ENCODE measurements at regions not wholly inside any gene's neighbourhood (a gene's known extent, or its start where the extent isn't known, plus 50 kb on each side); places are given as distances from the start of the nearest gene placed in this dataset.

- no peaks in the 10 kb centered on the region for H3K36me3 Mint-ChIP-seq
- H3K4me1 Mint-ChIP-seq = no peaks in the 10 kb centered on the region
- H3K9me3 Mint-ChIP-seq = no peaks in the 10 kb centered on the region
- no peak for DNase-seq
- peak overlapping the region in 1 of 6 donors; percentile 1 for H3K27ac Mint-ChIP-seq
- peaks cover 0 to 6% (median 2%) of the 10 kb centered on the region in 3 donors for H3K27me3 Mint-ChIP-seq (ENCODE audit: low read depth in 3 of 3)
- H3K4me3 Mint-ChIP-seq = no peak overlapping the region
These were observed 116.8 kb upstream of the SLC38A4 start for GRCh38 chr12:46942579-46942978.

GRCh38 chr12:46944088-46944487 lies 118.3 kb upstream of the SLC38A4 start:
- Mint-ChIP-seq H3K27ac (no peak overlapping the region), H3K4me1 (no peaks in the 10 kb centered on the region)
- no peak for DNase-seq

GRCh38 chr12:46944771-46945170 lies 119.0 kb upstream of the SLC38A4 start:
- no peaks in the 10 kb centered on the region for H3K9me3 Mint-ChIP-seq
- DNase-seq = no peak
- no peaks in the 10 kb centered on the region for H3K4me1 Mint-ChIP-seq
- H3K36me3 Mint-ChIP-seq = no peaks in the 10 kb centered on the region
- peaks cover 2 to 6% (median 2%) of the 10 kb centered on the region in 3 donors for H3K27me3 Mint-ChIP-seq (ENCODE audit: low read depth in 3 of 3)
- no peak overlapping the region for H3K27ac Mint-ChIP-seq
- no peak overlapping the region for H3K4me3 Mint-ChIP-seq

More at GRCh38 chr12:46944088-46944487, 118.3 kb upstream of the SLC38A4 start:
- peaks cover 2 to 6% (median 2%) of the 10 kb centered on the region in 3 donors for H3K27me3 Mint-ChIP-seq (ENCODE audit: low read depth in 3 of 3)
- H3K9me3 Mint-ChIP-seq = no peaks in the 10 kb centered on the region
- H3K36me3 Mint-ChIP-seq = no peaks in the 10 kb centered on the region
- H3K4me3 Mint-ChIP-seq = no peak overlapping the region

GRCh38 chr12:46945591-46945990 lies 119.8 kb upstream of the SLC38A4 start:
- no peak overlapping the region for H3K4me3 Mint-ChIP-seq
- no peak overlapping the region for H3K27ac Mint-ChIP-seq
- no peaks in the 10 kb centered on the region for H3K9me3 Mint-ChIP-seq
- H3K4me1 Mint-ChIP-seq = no peaks in the 10 kb centered on the region
- H3K36me3 Mint-ChIP-seq = no peaks in the 10 kb centered on the region
- no peak for DNase-seq
- peaks cover 2 to 6% (median 2%) of the 10 kb centered on the region in 3 donors for H3K27me3 Mint-ChIP-seq (ENCODE audit: low read depth in 3 of 3)

- Mint-ChIP-seq H3K27me3 (ENCODE audit: low read depth in 3 of 3) (peaks cover 2 to 6% (median 2%) of the 10 kb centered on the region in 3 donors), H3K9me3 (no peaks in the 10 kb centered on the region), H3K36me3 (no peaks in the 10 kb centered on the region), H3K4me1 (no peaks in the 10 kb centered on the region), H3K4me3 (no peak overlapping the region), H3K27ac (no peak overlapping the region)
- no peak for DNase-seq
These were observed 120.3 kb upstream of the SLC38A4 start for GRCh38 chr12:46946137-46946536.

- Mint-ChIP-seq H3K4me1 (no peaks in the 10 kb centered on the region), H3K4me3 (no peak overlapping the region), H3K36me3 (no peaks in the 10 kb centered on the region), H3K27ac (no peak overlapping the region), H3K9me3 (no peaks in the 10 kb centered on the region), H3K27me3 (ENCODE audit: low read depth in 3 of 3) (peaks cover 0 to 2% (median 0%) of the 10 kb centered on the region in 3 donors)
- no peak for DNase-seq
These were observed 123.2 kb upstream of the SLC38A4 start for GRCh38 chr12:46948936-46949545.

GRCh38 chr12:46950094-46950493 lies 124.3 kb upstream of the SLC38A4 start:
- Mint-ChIP-seq H3K9me3 (no peaks in the 10 kb centered on the region), H3K4me1 (no peaks in the 10 kb centered on the region), H3K27me3 (ENCODE audit: low read depth in 3 of 3) (peaks cover 0 to 2% (median 0%) of the 10 kb centered on the region in 3 donors), H3K36me3 (no peaks in the 10 kb centered on the region), H3K27ac (no peak overlapping the region), H3K4me3 (no peak overlapping the region)
- no peak for DNase-seq

- no peaks in the 10 kb centered on the region for H3K9me3 Mint-ChIP-seq
- no peaks in the 10 kb centered on the region for H3K4me1 Mint-ChIP-seq
- DNase-seq = no peak
- H3K4me3 Mint-ChIP-seq = no peak overlapping the region
- H3K36me3 Mint-ChIP-seq = no peaks in the 10 kb centered on the region
- no peak overlapping the region for H3K27ac Mint-ChIP-seq
- H3K27me3 Mint-ChIP-seq (ENCODE audit: low read depth in 3 of 3) = peaks cover 0 to 2% (median 0%) of the 10 kb centered on the region in 3 donors
These were observed 126.4 kb upstream of the PCED1B start for GRCh38 chr12:46952880-46953483.

GRCh38 chr12:46956451-46957035 lies 122.9 kb upstream of the PCED1B start:
- Mint-ChIP-seq H3K9me3 (no peaks in the 10 kb centered on the region), H3K4me3 (no peak overlapping the region), H3K27me3 (ENCODE audit: low read depth in 3 of 3) (peaks cover 2 to 4% (median 2%) of the 10 kb centered on the region in 3 donors), H3K27ac (no peak overlapping the region), H3K4me1 (no peaks in the 10 kb centered on the region), H3K36me3 (no peaks in the 10 kb centered on the region)
- no peak for DNase-seq

- DNase-seq = no peak
- Mint-ChIP-seq H3K9me3 (no peaks in the 10 kb centered on the region), H3K4me3 (no peak overlapping the region), H3K4me1 (no peaks in the 10 kb centered on the region), H3K27me3 (ENCODE audit: low read depth in 3 of 3) (peaks cover 2 to 6% (median 4%) of the 10 kb centered on the region in 3 donors), H3K27ac (no peak overlapping the region), H3K36me3 (no peaks in the 10 kb centered on the region)
These were observed 121.4 kb upstream of the PCED1B start for GRCh38 chr12:46958053-46958452.

GRCh38 chr12:46958599-46959290 lies 120.7 kb upstream of the PCED1B start:
- Mint-ChIP-seq H3K4me3 (no peak overlapping the region), H3K9me3 (no peaks in the 10 kb centered on the region)

GRCh38 chr12:46959502-46959901 lies 119.9 kb upstream of the PCED1B start:
- Mint-ChIP-seq H3K27ac (no peak overlapping the region), H3K4me3 (no peak overlapping the region), H3K36me3 (no peaks in the 10 kb centered on the region), H3K9me3 (no peaks in the 10 kb centered on the region), H3K27me3 (ENCODE audit: low read depth in 3 of 3) (peaks cover 2 to 6% (median 4%) of the 10 kb centered on the region in 3 donors), H3K4me1 (no peaks in the 10 kb centered on the region)
- no peak for DNase-seq

More at GRCh38 chr12:46958599-46959290, 120.7 kb upstream of the PCED1B start:
- Mint-ChIP-seq H3K27me3 (ENCODE audit: low read depth in 3 of 3) (peaks cover 2 to 6% (median 4%) of the 10 kb centered on the region in 3 donors), H3K36me3 (no peaks in the 10 kb centered on the region), H3K27ac (no peak overlapping the region), H3K4me1 (no peaks in the 10 kb centered on the region)
- no peak for DNase-seq

GRCh38 chr12:46960681-46961080 lies 118.7 kb upstream of the PCED1B start:
- Mint-ChIP-seq H3K27ac (no peak overlapping the region), H3K36me3 (no peaks in the 10 kb centered on the region), H3K9me3 (no peaks in the 10 kb centered on the region), H3K4me1 (no peaks in the 10 kb centered on the region), H3K27me3 (ENCODE audit: low read depth in 3 of 3) (peaks cover 2 to 6% (median 4%) of the 10 kb centered on the region in 3 donors), H3K4me3 (no peak overlapping the region)
- no peak for DNase-seq

GRCh38 chr12:46963191-46963590 lies 116.2 kb upstream of the PCED1B start:
- no peaks in the 10 kb centered on the region for H3K9me3 Mint-ChIP-seq
- H3K4me3 Mint-ChIP-seq = no peak overlapping the region
- peaks cover 2 to 8% (median 6%) of the 10 kb centered on the region in 3 donors for H3K27me3 Mint-ChIP-seq (ENCODE audit: low read depth in 3 of 3)
- no peak overlapping the region for H3K27ac Mint-ChIP-seq
- H3K36me3 Mint-ChIP-seq = no peaks in the 10 kb centered on the region
- DNase-seq = no peak
- no peaks in the 10 kb centered on the region for H3K4me1 Mint-ChIP-seq

Measured in immature natural killer cell (primary cell).